H9 (cell line): ENCODE measurements at regions not wholly inside any gene's neighbourhood (a gene's known extent, or its start where the extent isn't known, plus 50 kb on each side); places are given as distances from the start of the nearest gene placed in this dataset.
"Not testable (repeated sequence)": the region's sequence is repeated elsewhere in the genome, so short reads cannot be mapped to it uniquely, and the experiment has no call there.

Experiments
- DNase-seq: peaks from one replicate; pipeline ENCODE4 v3.0.0-alpha.2; 2017
- H2AFZ ChIP-seq: one replicate; pipeline ENCODE4 v1.6.1; 2013; ENCODE audit warnings: mild to moderate bottlenecking, low read length, control low read depth, moderate library complexity
- H2AK5ac ChIP-seq: 2 replicates; pipeline ENCODE4 v1.6.1; 2013; ENCODE audit warnings: low read length, control low read depth, mixed read lengths; ENCODE audit not compliant: insufficient read length
- H2BK120ac ChIP-seq: one replicate; pipeline ENCODE4 v1.6.1; 2013; ENCODE audit warnings: low read depth, mild to moderate bottlenecking, low read length, control low read depth, inconsistent platforms; ENCODE audit not compliant: poor library complexity, severe bottlenecking
- H2BK12ac ChIP-seq: 2 replicates; pipeline ENCODE4 v1.6.1; 2013; ENCODE audit warnings: low read length, control low read depth, mixed read lengths, low read depth; ENCODE audit not compliant: insufficient read length
- H2BK15ac ChIP-seq: 2 replicates; pipeline ENCODE4 v1.6.1; 2013; ENCODE audit warnings: low read depth, low read length, control low read depth
- H2BK20ac ChIP-seq: one replicate; pipeline ENCODE4 v1.6.1; 2013; ENCODE audit warnings: low read depth, mild to moderate bottlenecking, low read length, control low read depth, inconsistent platforms; ENCODE audit not compliant: poor library complexity, severe bottlenecking
- H2BK5ac ChIP-seq: 2 replicates; pipeline ENCODE4 v1.6.1; 2013; ENCODE audit warnings: low read length, control low read depth, mixed read lengths; ENCODE audit not compliant: insufficient read length
- H3K14ac ChIP-seq: 2 replicates; pipeline ENCODE4 v1.6.1; 2013; ENCODE audit warnings: low read length, control low read depth; ENCODE audit not compliant: insufficient read depth
- H3K18ac ChIP-seq: 2 replicates; pipeline ENCODE4 v1.6.1; 2013; ENCODE audit warnings: low read depth, mild to moderate bottlenecking, mixed read lengths, low read length, control low read depth; ENCODE audit not compliant: insufficient read length
- H3K23ac ChIP-seq: 2 replicates; pipeline ENCODE4 v1.6.1; 2013; ENCODE audit warnings: low read length, control low read depth, mixed read lengths, low read depth; ENCODE audit not compliant: insufficient read length
- H3K23me2 ChIP-seq: 2 replicates; pipeline ENCODE4 v1.6.1; 2013; ENCODE audit warnings: low read depth, mild to moderate bottlenecking, mixed read lengths, low read length, control low read depth; ENCODE audit not compliant: insufficient read length, poor library complexity, severe bottlenecking
- H3K27ac ChIP-seq: 2 replicates; pipeline ENCODE4 v1.5.1; 2013; ENCODE audit warnings: low read length, control low read depth, mixed read lengths, low read depth; ENCODE audit not compliant: insufficient read length
- H3K27me3 ChIP-seq: 2 replicates; pipeline ENCODE4 v1.6.1; 2013; ENCODE audit warnings: low read length, control low read depth, inconsistent platforms; ENCODE audit not compliant: insufficient read depth
- H3K4ac ChIP-seq: 2 replicates; pipeline ENCODE4 v1.6.1; 2013; ENCODE audit warnings: low read depth, mild to moderate bottlenecking, control low read depth, inconsistent platforms, low read length, moderate library complexity
- H3K4me1 ChIP-seq: 2 replicates; pipeline ENCODE4 v1.6.1; 2013; ENCODE audit warnings: low read length, control low read depth, inconsistent platforms; ENCODE audit not compliant: insufficient read depth
- H3K4me2 ChIP-seq: 2 replicates; pipeline ENCODE4 v1.6.1; 2013; ENCODE audit warnings: low read length, control low read depth, mixed read lengths; ENCODE audit not compliant: insufficient read length, insufficient read depth
- H3K56ac ChIP-seq: 2 replicates; pipeline ENCODE4 v1.6.1; 2013; ENCODE audit warnings: low read depth, mild to moderate bottlenecking, mixed read lengths, low read length, control low read depth; ENCODE audit not compliant: insufficient read length
- H3K79me1 ChIP-seq: 2 replicates; pipeline ENCODE4 v1.6.1; 2013; ENCODE audit warnings: low read depth, mild to moderate bottlenecking, moderate library complexity, low read length, control low read depth, inconsistent platforms; ENCODE audit not compliant: insufficient read depth, poor library complexity, severe bottlenecking
- H3K79me2 ChIP-seq: 2 replicates; pipeline ENCODE4 v1.6.1; 2013; ENCODE audit warnings: low read length, control low read depth, inconsistent platforms; ENCODE audit not compliant: insufficient read depth
- H3K9ac ChIP-seq: 2 replicates; pipeline ENCODE4 v1.6.1; 2013; ENCODE audit warnings: low read length, control low read depth, mixed read lengths; ENCODE audit not compliant: insufficient read length; ENCODE audit errors: extremely low read depth
- H3K9me3 ChIP-seq: one replicate; pipeline ENCODE4 v1.6.1; 2013; ENCODE audit warnings: low read depth, low read length, inconsistent platforms; ENCODE audit not compliant: control insufficient read depth
- H3T11ph ChIP-seq: one replicate; pipeline ENCODE4 v1.6.1; 2013; ENCODE audit warnings: mild to moderate bottlenecking, low read length, control low read depth, inconsistent platforms
- H4K20me1 ChIP-seq: one replicate; pipeline ENCODE4 v1.6.1; 2013; ENCODE audit not compliant: control insufficient read depth, insufficient read length, insufficient read depth
- H4K5ac ChIP-seq: 2 replicates; pipeline ENCODE4 v1.6.1; 2013; ENCODE audit warnings: low read depth, mild to moderate bottlenecking, mixed read lengths, low read length, control low read depth; ENCODE audit not compliant: insufficient read length
- H4K8ac ChIP-seq: replicated peaks from 2 replicates; pipeline ENCODE4 v1.6.1; 2013; ENCODE audit warnings: low read length, control low read depth, mixed read lengths, low read depth; ENCODE audit not compliant: insufficient read length
- H4K91ac ChIP-seq: 2 replicates; pipeline ENCODE4 v1.6.1; 2013; ENCODE audit warnings: low read depth, mild to moderate bottlenecking, moderate library complexity, mixed read lengths, low read length, control low read depth; ENCODE audit not compliant: insufficient read length
- H3K27ac Mint-ChIP-seq, 3 experiments: 2 replicates in 2 of 3; 3 replicates in 1 of 3; pipeline ENCODE4 v1.8.0; 2020 to 2021; ENCODE audit warnings: mixed read lengths in 3 of 3, mild to moderate bottlenecking in 1 of 3, moderate library complexity in 1 of 3
- H3K27me3 Mint-ChIP-seq: 2 replicates; pipeline ENCODE4 v1.8.0; 2021; ENCODE audit warnings: low read depth, mild to moderate bottlenecking, moderate library complexity, mixed read lengths
- H3K36me3 Mint-ChIP-seq, 3 experiments: 2 replicates in 2 of 3; 3 replicates in 1 of 3; pipeline ENCODE4 v1.8.0; 2020 to 2021; ENCODE audit warnings: low read depth in 3 of 3, mixed read lengths in 3 of 3; ENCODE audit not compliant: insufficient read depth in 1 of 3
- H3K4me1 Mint-ChIP-seq, 2 experiments: 2 replicates each; pipeline ENCODE4 v1.8.0; 2020; ENCODE audit warnings: mixed read lengths in 2 of 2
- H3K4me3 Mint-ChIP-seq, 2 experiments: 2 replicates in 1 of 2; 3 replicates in 1 of 2; pipeline ENCODE4 v1.8.0; 2020 to 2021; ENCODE audit warnings: mild to moderate bottlenecking in 2 of 2, mixed read lengths in 2 of 2, moderate library complexity in 1 of 2
- H3K9me3 Mint-ChIP-seq, 2 experiments: 2 replicates in 1 of 2; 3 replicates in 1 of 2; pipeline ENCODE4 v1.8.0; 2020; ENCODE audit warnings: mild to moderate bottlenecking in 2 of 2, mixed read lengths in 2 of 2, moderate library complexity in 1 of 2
- WGBS: extraction: QIAGEN DNeasy Blood & Tissue Kit; methylation state at CpG from one replicate; pipeline ENCODE4 v1.1.7; 2013; ENCODE audit warnings: missing lambda C conversion rate, low lambda C conversion rate, mixed read lengths; ENCODE audit not compliant: insufficient read length; ENCODE audit errors: extremely low coverage; 5-methylcytosine and 5-hydroxymethylcytosine counted together

DNA sequence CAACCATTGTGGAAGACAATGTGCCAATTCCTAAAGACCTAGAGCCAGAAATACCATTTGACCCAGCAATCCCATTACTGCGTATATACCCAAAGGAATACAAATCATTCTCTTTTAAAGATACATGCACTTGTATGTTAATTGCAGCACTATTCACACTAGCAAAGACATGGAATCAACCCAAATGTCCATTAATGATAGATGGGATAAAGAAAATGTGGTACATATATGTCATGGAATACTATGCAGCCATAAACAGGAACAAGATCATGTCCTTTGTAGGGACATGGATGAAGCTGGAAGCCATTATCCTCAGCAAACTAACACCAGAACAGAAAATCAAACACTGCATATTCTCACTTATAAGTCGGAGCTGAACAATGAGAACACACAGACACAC, 472.5 kb upstream of the SOX9 start:
- H3K4me1 Mint-ChIP-seq, H3K27me3 Mint-ChIP-seq, H3K18ac ChIP-seq, H3K27me3 ChIP-seq, H4K8ac ChIP-seq, H2AFZ ChIP-seq, H3K14ac ChIP-seq, DNase-seq, H4K20me1 ChIP-seq, H2BK5ac ChIP-seq, H2BK120ac ChIP-seq, H4K5ac ChIP-seq, H4K91ac ChIP-seq, H3K23me2 ChIP-seq, H2BK20ac ChIP-seq, H3T11ph ChIP-seq, H3K4ac ChIP-seq, H3K79me2 ChIP-seq, H2BK15ac ChIP-seq, H3K56ac ChIP-seq, H3K4me1 ChIP-seq, H3K9ac ChIP-seq, H3K4me2 ChIP-seq, H3K4me3 Mint-ChIP-seq, H3K9me3 ChIP-seq, H2BK12ac ChIP-seq, H3K79me1 ChIP-seq, H3K27ac ChIP-seq, H3K23ac ChIP-seq, H3K27ac Mint-ChIP-seq, H2AK5ac ChIP-seq: not testable (repeated sequence)
- peaks cover 3 to 11% (median 9%) of the 10 kb centered on the region in 3 experiments; a peak in 6 of 7 replicates for H3K36me3 Mint-ChIP-seq
- WGBS: no CpG with 5 or more reads among the region's 2 CpGs
- peaks cover 17 to 21% of the 10 kb centered on the region in 2 experiments for H3K9me3 Mint-ChIP-seq
